ENCODE measurements at regions not wholly inside any gene's neighbourhood (a gene's known extent, or its start where the extent isn't known, plus 50 kb on each side); places are given as distances from the start of the nearest gene placed in this dataset.

DNA sequence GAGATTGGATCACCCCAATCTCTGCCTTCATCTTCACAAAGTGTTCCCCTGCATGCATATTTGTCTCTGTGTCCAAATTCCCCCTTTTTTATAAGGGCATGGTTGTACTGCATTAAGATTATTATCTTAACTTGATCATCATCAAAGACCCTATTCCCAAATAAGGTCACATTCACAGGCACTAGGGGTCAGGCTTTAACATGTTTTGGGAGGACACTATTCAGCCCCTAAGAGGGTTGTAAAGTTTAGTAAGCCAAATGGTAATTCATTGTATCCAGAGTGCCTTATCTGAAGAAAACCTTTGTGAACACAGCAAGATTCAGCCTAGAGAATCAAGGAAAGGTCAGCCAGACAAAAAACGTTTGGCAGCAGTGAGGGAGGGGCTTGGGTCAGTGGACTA, 317.6 kb upstream of the PLD5 start:
- no peak overlapping the region for H3K27ac ChIP-seq (ENCODE audit: low read depth, low read length)
- no peak overlapping the region for H3K9ac ChIP-seq (ENCODE audit: low read length)
- TF ChIP-seq, protein P1, sequence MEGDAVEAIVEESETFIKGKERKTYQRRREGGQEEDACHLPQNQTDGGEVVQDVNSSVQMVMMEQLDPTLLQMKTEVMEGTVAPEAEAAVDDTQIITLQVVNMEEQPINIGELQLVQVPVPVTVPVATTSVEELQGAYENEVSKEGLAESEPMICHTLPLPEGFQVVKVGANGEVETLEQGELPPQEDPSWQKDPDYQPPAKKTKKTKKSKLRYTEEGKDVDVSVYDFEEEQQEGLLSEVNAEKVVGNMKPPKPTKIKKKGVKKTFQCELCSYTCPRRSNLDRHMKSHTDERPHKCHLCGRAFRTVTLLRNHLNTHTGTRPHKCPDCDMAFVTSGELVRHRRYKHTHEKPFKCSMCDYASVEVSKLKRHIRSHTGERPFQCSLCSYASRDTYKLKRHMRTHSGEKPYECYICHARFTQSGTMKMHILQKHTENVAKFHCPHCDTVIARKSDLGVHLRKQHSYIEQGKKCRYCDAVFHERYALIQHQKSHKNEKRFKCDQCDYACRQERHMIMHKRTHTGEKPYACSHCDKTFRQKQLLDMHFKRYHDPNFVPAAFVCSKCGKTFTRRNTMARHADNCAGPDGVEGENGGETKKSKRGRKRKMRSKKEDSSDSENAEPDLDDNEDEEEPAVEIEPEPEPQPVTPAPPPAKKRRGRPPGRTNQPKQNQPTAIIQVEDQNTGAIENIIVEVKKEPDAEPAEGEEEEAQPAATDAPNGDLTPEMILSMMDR (IDR thresholded peaks at IDR 0.05; ENCODE audit: insufficient read depth, low read length, poor library complexity, severe bottlenecking): no peak
- no peak for TF ChIP-seq EZH2phosphoT487 (conservative IDR thresholded peaks at IDR 0.05; ENCODE audit: low read length)
- H3K4me3 ChIP-seq (ENCODE audit: insufficient read depth, low read length, poor library complexity, severe bottlenecking): no peak overlapping the region
- no peaks in the 10 kb centered on the region for H3F3A ChIP-seq (ENCODE audit: insufficient read depth)
- no peaks in the 10 kb centered on the region for H3K9me3 ChIP-seq (ENCODE audit: insufficient read depth, low read length)
- no peak overlapping the region for H2AFZ ChIP-seq (ENCODE audit: low read depth, low read length, severe bottlenecking)
- H3K4me2 ChIP-seq (ENCODE audit: low read depth, low read length, poor library complexity, severe bottlenecking): no peak overlapping the region
- H3K79me2 ChIP-seq (ENCODE audit: insufficient read depth, low read length): no peaks in the 10 kb centered on the region
- peaks cover 4% of the 10 kb centered on the region; the same call in 1 of the 2 replicates for H3K27me3 ChIP-seq (ENCODE audit: low read length)
- no peaks in the 10 kb centered on the region for H3K9me2 ChIP-seq (replicated peaks; ENCODE audit: insufficient read depth, low read length)
- no peaks in the 10 kb centered on the region for H3K36me3 ChIP-seq (ENCODE audit: low read length)
- H4K20me1 ChIP-seq (ENCODE audit: low read depth, low read length): no peaks in the 10 kb centered on the region

DNA sequence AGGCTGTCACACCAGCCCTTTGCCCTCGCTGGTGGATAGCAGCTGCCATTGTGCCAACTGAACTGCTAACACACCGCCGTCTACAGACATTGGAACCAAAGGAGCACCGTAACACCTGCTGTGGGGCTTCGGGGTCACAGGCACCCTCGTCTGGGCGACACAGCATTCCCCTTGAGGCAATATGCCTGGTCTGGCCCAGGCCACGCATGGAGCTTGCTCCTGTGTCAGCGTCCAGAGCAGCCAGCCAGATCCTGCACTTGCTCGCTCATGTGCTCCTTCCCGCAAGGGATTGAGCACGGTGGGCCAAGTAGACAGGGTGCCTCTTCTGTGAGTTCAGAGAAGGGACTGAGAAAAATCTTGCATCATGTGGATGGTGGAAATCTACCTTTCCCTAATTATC, 314.6 kb upstream of the PLD5 start:
- Histone ChIP-seq H3K27me3 (ENCODE audit: low read length) (no peaks in the 10 kb centered on the region), H4K20me1 (ENCODE audit: low read depth, low read length) (no peaks in the 10 kb centered on the region), H2AFZ (ENCODE audit: low read depth, low read length, severe bottlenecking) (no peak overlapping the region), H3K9ac (ENCODE audit: low read length) (no peak overlapping the region), H3K4me2 (ENCODE audit: low read depth, low read length, poor library complexity, severe bottlenecking) (no peak overlapping the region), H3K9me3 (ENCODE audit: insufficient read depth, low read length) (no peaks in the 10 kb centered on the region), H3K79me2 (ENCODE audit: insufficient read depth, low read length) (no peaks in the 10 kb centered on the region), H3K4me3 (ENCODE audit: insufficient read depth, low read length, poor library complexity, severe bottlenecking) (no peak overlapping the region), H3K36me3 (ENCODE audit: low read length) (no peaks in the 10 kb centered on the region), H3F3A (ENCODE audit: insufficient read depth) (no peaks in the 10 kb centered on the region), H3K27ac (ENCODE audit: low read depth, low read length) (no peak overlapping the region), H3K9me2 (replicated peaks; ENCODE audit: insufficient read depth, low read length) (no peaks in the 10 kb centered on the region)
- TF ChIP-seq, protein P1 (IDR thresholded peaks at IDR 0.05; ENCODE audit: insufficient read depth, low read length, poor library complexity, severe bottlenecking): no peak
- TF ChIP-seq EZH2phosphoT487 (conservative IDR thresholded peaks at IDR 0.05; ENCODE audit: low read length): no peak

DNA sequence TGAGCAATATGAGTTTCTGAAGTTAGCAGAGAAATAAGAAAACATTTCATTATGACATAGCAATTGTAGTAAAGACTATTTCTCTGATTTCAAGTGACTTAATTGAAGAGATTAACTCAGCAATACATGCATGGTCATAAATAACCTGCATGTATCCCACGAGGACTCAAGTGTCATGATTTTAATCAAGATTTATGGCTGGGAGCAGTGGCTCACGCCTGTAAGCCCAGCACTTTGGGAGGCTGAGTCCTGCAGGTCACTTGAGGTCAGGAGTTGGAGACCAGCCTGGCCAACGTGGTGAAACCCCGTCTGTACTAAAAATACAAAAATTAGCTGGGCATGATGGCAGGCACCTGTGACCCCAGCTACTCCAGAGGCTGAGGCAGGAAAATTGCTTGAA, 311.9 kb upstream of the PLD5 start:
- Histone ChIP-seq H3K9me2 (replicated peaks; ENCODE audit: insufficient read depth, low read length) (no peaks in the 10 kb centered on the region), H3K4me3 (ENCODE audit: insufficient read depth, low read length, poor library complexity, severe bottlenecking) (no peak overlapping the region), H3K9me3 (ENCODE audit: insufficient read depth, low read length) (no peaks in the 10 kb centered on the region), H3K27ac (ENCODE audit: low read depth, low read length) (no peak overlapping the region), H3K9ac (ENCODE audit: low read length) (no peak overlapping the region), H4K20me1 (ENCODE audit: low read depth, low read length) (no peaks in the 10 kb centered on the region), H3K79me2 (ENCODE audit: insufficient read depth, low read length) (no peaks in the 10 kb centered on the region), H3F3A (ENCODE audit: insufficient read depth) (no peaks in the 10 kb centered on the region), H3K4me2 (ENCODE audit: low read depth, low read length, poor library complexity, severe bottlenecking) (no peak overlapping the region), H2AFZ (ENCODE audit: low read depth, low read length, severe bottlenecking) (no peak overlapping the region), H3K27me3 (ENCODE audit: low read length) (no peaks in the 10 kb centered on the region), H3K36me3 (ENCODE audit: low read length) (no peaks in the 10 kb centered on the region)
- TF ChIP-seq, protein P1 (IDR thresholded peaks at IDR 0.05; ENCODE audit: insufficient read depth, low read length, poor library complexity, severe bottlenecking): no peak
- no peak for TF ChIP-seq EZH2phosphoT487 (conservative IDR thresholded peaks at IDR 0.05; ENCODE audit: low read length)

Measured in SU-DHL-6 (cell line).